ENCODE measurements at regions not wholly inside any gene's neighbourhood (a gene's known extent, or its start where the extent isn't known, plus 50 kb on each side); places are given as distances from the start of the nearest gene placed in this dataset.

DNA sequence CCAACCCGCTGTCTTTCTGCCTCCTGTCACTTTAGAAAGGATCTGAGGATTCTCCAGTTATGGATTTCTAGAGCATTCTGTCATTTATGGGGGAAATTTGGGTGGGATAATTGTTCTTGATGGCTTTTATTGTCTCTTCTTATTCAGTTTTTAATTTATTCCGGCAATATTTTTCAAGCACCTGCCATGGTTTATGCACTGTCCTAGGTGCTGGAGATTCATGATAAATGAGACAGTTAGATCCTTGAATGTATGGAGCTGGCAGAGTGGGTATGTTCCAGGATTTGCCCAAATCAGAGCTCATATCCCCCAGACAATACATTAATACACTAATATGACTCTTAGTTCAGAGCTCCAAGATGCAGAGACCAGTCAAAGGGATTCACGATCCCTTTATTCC is 146.8 kb upstream of the PRKCQ start:
- Histone ChIP-seq H3K4me3 (replicated peaks in 1 of 2; ENCODE audit: low read depth in 1 of 2, low read length in 2 of 2) (no peak overlapping the region), H3K9me3 (ENCODE audit: control insufficient read depth in 1 of 2, insufficient read depth in 1 of 2, low read depth in 1 of 2, low read length in 2 of 2) (no peaks in the 10 kb centered on the region), H3K4me1 (ENCODE audit: control insufficient read depth in 1 of 2, insufficient read depth in 2 of 2, low read length in 2 of 2) (peaks cover 10 to 26% of the 10 kb centered on the region in 2 experiments), H3K9ac (ENCODE audit: low read length) (no peak overlapping the region), H4K20me1 (ENCODE audit: insufficient read depth) (no peaks in the 10 kb centered on the region), H3K9me2 (ENCODE audit: insufficient read depth) (no peaks in the 10 kb centered on the region), H3K27me3 (ENCODE audit: insufficient read depth, low read length) (no peaks in the 10 kb centered on the region), H3K79me2 (ENCODE audit: insufficient read depth, low read length) (no peaks in the 10 kb centered on the region), H3K36me3 (ENCODE audit: control insufficient read depth in 1 of 2, insufficient read depth in 2 of 2, low read length in 2 of 2) (no peaks in the 10 kb centered on the region), H3K4me2 (ENCODE audit: low read length) (no peak overlapping the region), H2AFZ (ENCODE audit: low read depth, low read length, poor library complexity, severe bottlenecking) (no peak overlapping the region), H3K27ac (ENCODE audit: low read depth, low read length) (no peak overlapping the region)
- no peak for TF ChIP-seq JUND (IDR thresholded peaks at IDR 0.05)
- no peak for TF ChIP-seq CEBPB (IDR thresholded peaks at IDR 0.05; ENCODE audit: low read depth)
- TF ChIP-seq, protein P1, sequence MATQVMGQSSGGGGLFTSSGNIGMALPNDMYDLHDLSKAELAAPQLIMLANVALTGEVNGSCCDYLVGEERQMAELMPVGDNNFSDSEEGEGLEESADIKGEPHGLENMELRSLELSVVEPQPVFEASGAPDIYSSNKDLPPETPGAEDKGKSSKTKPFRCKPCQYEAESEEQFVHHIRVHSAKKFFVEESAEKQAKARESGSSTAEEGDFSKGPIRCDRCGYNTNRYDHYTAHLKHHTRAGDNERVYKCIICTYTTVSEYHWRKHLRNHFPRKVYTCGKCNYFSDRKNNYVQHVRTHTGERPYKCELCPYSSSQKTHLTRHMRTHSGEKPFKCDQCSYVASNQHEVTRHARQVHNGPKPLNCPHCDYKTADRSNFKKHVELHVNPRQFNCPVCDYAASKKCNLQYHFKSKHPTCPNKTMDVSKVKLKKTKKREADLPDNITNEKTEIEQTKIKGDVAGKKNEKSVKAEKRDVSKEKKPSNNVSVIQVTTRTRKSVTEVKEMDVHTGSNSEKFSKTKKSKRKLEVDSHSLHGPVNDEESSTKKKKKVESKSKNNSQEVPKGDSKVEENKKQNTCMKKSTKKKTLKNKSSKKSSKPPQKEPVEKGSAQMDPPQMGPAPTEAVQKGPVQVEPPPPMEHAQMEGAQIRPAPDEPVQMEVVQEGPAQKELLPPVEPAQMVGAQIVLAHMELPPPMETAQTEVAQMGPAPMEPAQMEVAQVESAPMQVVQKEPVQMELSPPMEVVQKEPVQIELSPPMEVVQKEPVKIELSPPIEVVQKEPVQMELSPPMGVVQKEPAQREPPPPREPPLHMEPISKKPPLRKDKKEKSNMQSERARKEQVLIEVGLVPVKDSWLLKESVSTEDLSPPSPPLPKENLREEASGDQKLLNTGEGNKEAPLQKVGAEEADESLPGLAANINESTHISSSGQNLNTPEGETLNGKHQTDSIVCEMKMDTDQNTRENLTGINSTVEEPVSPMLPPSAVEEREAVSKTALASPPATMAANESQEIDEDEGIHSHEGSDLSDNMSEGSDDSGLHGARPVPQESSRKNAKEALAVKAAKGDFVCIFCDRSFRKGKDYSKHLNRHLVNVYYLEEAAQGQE (IDR thresholded peaks at IDR 0.05; ENCODE audit: low read depth): no peak
- no peak for TF ChIP-seq EGR1 (IDR thresholded peaks at IDR 0.05; ENCODE audit: low read depth)
- no peak for TF ChIP-seq RAD21 (IDR thresholded peaks at IDR 0.05; ENCODE audit: low read depth)
- TF ChIP-seq, protein P2, sequence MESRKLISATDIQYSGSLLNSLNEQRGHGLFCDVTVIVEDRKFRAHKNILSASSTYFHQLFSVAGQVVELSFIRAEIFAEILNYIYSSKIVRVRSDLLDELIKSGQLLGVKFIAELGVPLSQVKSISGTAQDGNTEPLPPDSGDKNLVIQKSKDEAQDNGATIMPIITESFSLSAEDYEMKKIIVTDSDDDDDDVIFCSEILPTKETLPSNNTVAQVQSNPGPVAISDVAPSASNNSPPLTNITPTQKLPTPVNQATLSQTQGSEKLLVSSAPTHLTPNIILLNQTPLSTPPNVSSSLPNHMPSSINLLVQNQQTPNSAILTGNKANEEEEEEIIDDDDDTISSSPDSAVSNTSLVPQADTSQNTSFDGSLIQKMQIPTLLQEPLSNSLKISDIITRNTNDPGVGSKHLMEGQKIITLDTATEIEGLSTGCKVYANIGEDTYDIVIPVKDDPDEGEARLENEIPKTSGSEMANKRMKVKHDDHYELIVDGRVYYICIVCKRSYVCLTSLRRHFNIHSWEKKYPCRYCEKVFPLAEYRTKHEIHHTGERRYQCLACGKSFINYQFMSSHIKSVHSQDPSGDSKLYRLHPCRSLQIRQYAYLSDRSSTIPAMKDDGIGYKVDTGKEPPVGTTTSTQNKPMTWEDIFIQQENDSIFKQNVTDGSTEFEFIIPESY (IDR thresholded peaks at IDR 0.05; ENCODE audit: extremely low read depth, insufficient replicate concordance, low read length): no peak
- TF ChIP-seq EZH2 (IDR thresholded peaks at IDR 0.05): no peak
- no peak for TF ChIP-seq SIN3A (IDR thresholded peaks at IDR 0.05; ENCODE audit: low read depth)
- no peak for TF ChIP-seq POLR2AphosphoS5 (IDR thresholded peaks at IDR 0.05; ENCODE audit: low read depth, low read length)
- TF ChIP-seq ZFX (IDR thresholded peaks at IDR 0.05): no peak
- no peak for TF ChIP-seq POLR2A (IDR thresholded peaks at IDR 0.05; ENCODE audit: borderline replicate concordance, extremely low read depth, insufficient read depth, insufficient read length)
- no peak for TF ChIP-seq ELF1 (IDR thresholded peaks at IDR 0.05; ENCODE audit: borderline replicate concordance, low read depth)
- TF ChIP-seq TCF7L2 (IDR thresholded peaks at IDR 0.05; ENCODE audit: borderline replicate concordance, extremely low read depth, insufficient read depth, insufficient read length): no peak
- TF ChIP-seq FOSL1 (IDR thresholded peaks at IDR 0.05; ENCODE audit: low read depth): no peak
- no peak for TF ChIP-seq SRF (IDR thresholded peaks at IDR 0.05; ENCODE audit: low read depth)
- TF ChIP-seq, protein P3, sequence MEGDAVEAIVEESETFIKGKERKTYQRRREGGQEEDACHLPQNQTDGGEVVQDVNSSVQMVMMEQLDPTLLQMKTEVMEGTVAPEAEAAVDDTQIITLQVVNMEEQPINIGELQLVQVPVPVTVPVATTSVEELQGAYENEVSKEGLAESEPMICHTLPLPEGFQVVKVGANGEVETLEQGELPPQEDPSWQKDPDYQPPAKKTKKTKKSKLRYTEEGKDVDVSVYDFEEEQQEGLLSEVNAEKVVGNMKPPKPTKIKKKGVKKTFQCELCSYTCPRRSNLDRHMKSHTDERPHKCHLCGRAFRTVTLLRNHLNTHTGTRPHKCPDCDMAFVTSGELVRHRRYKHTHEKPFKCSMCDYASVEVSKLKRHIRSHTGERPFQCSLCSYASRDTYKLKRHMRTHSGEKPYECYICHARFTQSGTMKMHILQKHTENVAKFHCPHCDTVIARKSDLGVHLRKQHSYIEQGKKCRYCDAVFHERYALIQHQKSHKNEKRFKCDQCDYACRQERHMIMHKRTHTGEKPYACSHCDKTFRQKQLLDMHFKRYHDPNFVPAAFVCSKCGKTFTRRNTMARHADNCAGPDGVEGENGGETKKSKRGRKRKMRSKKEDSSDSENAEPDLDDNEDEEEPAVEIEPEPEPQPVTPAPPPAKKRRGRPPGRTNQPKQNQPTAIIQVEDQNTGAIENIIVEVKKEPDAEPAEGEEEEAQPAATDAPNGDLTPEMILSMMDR (IDR thresholded peaks at IDR 0.05 in 2 of 3, conservative IDR thresholded peaks at IDR 0.05 in 1 of 3; ENCODE audit: borderline replicate concordance in 1 of 3, insufficient read depth in 1 of 3, low read depth in 2 of 3, low read length in 2 of 3): no peak
- TF ChIP-seq, protein P4, sequence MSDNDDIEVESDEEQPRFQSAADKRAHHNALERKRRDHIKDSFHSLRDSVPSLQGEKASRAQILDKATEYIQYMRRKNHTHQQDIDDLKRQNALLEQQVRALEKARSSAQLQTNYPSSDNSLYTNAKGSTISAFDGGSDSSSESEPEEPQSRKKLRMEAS (IDR thresholded peaks at IDR 0.05): no peak
- TF ChIP-seq, protein P5, sequence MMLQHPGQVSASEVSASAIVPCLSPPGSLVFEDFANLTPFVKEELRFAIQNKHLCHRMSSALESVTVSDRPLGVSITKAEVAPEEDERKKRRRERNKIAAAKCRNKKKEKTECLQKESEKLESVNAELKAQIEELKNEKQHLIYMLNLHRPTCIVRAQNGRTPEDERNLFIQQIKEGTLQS (IDR thresholded peaks at IDR 0.05): no peak
- CTCF ChIA-PET: no interaction called here
- DNase-seq (ENCODE audit: low read depth, low spot score) (no peak), ATAC-seq (no peak)
- POLR2A ChIA-PET: interaction anchor here (1.1 kb wide), 1 partner anchor 10 kb away, joined by 4 read pairs; no protein-coding TSS in a partner anchor
- intact Hi-C loops (cut with micrococcal nuclease): no loop called here
- RAD21 ChIA-PET (ENCODE audit: low non-redundant PET in 1 of 2, low total read pairs in 2 of 2, uncharacterized antibody in 2 of 2, unreplicated experiment in 2 of 2): no interaction called here
- no TSS peak for BruUV-seq (replicated peaks)

All from HCT116 (cell line).